Activated CD8-positive, alpha-beta memory T cell treated with anti-CD3 and anti-CD28 coated beads for 4 hours (primary cell): ENCODE measurements at regions not wholly inside any gene's neighbourhood (a gene's known extent, or its start where the extent isn't known, plus 50 kb on each side); places are given as distances from the start of the nearest gene placed in this dataset.
"Not testable (repeated sequence)": the region's sequence is repeated elsewhere in the genome, so short reads cannot be mapped to it uniquely, and the experiment has no call there.

Experiments
- DNase-seq, 2 donors: peaks; one replicate each; pipeline ENCODE4 v3.0.0-alpha.2; 2020; ENCODE audit warnings: low read depth in 2 of 2

GRCh38 chr6:170019818-170020583 is 268.6 kb downstream of the ERMARD start:
- no peak for DNase-seq

- DNase-seq: no peak
Measured at GRCh38 chr6:170018936-170019817, 267.8 kb downstream of the ERMARD start.

GRCh38 chr6:170018422-170018935 is 267.1 kb downstream of the ERMARD start:
- no peak for DNase-seq

GRCh38 chr6:170017603-170018320 is 266.3 kb downstream of the ERMARD start:
- DNase-seq: no peak

GRCh38 chr6:170013815-170014214 is 262.4 kb downstream of the ERMARD start:
- no peak for DNase-seq

- DNase-seq: no peak
Measured at GRCh38 chr6:170012037-170012330, 260.6 kb downstream of the ERMARD start.

GRCh38 chr6:170011204-170012036 is 260.0 kb downstream of the ERMARD start:
- DNase-seq: no peak

GRCh38 chr6:170010665-170011203 is 259.3 kb downstream of the ERMARD start:
- DNase-seq: no peak

GRCh38 chr6:170008294-170008785 is 256.9 kb downstream of the ERMARD start:
- no peak for DNase-seq

GRCh38 chr6:170007468-170008293 is 256.3 kb downstream of the ERMARD start:
- DNase-seq: no peak

GRCh38 chr6:170006900-170007467 is 255.6 kb downstream of the ERMARD start:
- DNase-seq: no peak

- no peak for DNase-seq
Measured at GRCh38 chr6:170006071-170006899, 254.9 kb downstream of the ERMARD start.

- DNase-seq: no peak
Measured at GRCh38 chr6:170005665-170006064, 254.2 kb downstream of the ERMARD start.

- DNase-seq: no peak
Measured at GRCh38 chr6:170004585-170005210, 253.3 kb downstream of the ERMARD start.

GRCh38 chr6:170003451-170004160 is 252.2 kb downstream of the ERMARD start:
- DNase-seq: no peak

- DNase-seq: no peak
Measured at GRCh38 chr6:170003027-170003426, 251.6 kb downstream of the ERMARD start.

GRCh38 chr6:170001782-170002181 is 250.4 kb downstream of the ERMARD start:
- not testable (repeated sequence) for DNase-seq
